HFFc6 (cell line): ENCODE measurements at regions not wholly inside any gene's neighbourhood (a gene's known extent, or its start where the extent isn't known, plus 50 kb on each side); places are given as distances from the start of the nearest gene placed in this dataset.

ENCODE experiments used
- DNase-seq: peaks from one replicate; pipeline ENCODE4 v3.0.0-alpha.2; 2018
- H3K27ac Mint-ChIP-seq: 2 replicates; pipeline ENCODE4 v1.8.0; 2020; ENCODE audit warnings: mild to moderate bottlenecking, mixed read lengths
- H3K27me3 Mint-ChIP-seq: 2 replicates; pipeline ENCODE4 v1.8.0; 2021; ENCODE audit warnings: mild to moderate bottlenecking, moderate library complexity, mixed read lengths; ENCODE audit not compliant: insufficient read depth
- H3K36me3 Mint-ChIP-seq: 2 replicates; pipeline ENCODE4 v1.8.0; 2021; ENCODE audit warnings: low read depth, mixed read lengths
- H3K4me1 Mint-ChIP-seq: 2 replicates; pipeline ENCODE4 v1.8.0; 2020; ENCODE audit warnings: low read depth, mixed read lengths
- H3K4me3 Mint-ChIP-seq: 2 replicates; pipeline ENCODE4 v1.8.0; 2020; ENCODE audit warnings: mild to moderate bottlenecking, moderate library complexity, mixed read lengths
- H3K9me3 Mint-ChIP-seq: 2 replicates; pipeline ENCODE4 v1.8.0; 2020; ENCODE audit warnings: mild to moderate bottlenecking, mixed read lengths
- TF ChIP-seq, protein P1 (sequence below): fragments of 200-600 bp; sonication (generic); IDR thresholded peaks from 2 replicates; pipeline ENCODE4 v1.5.0; 2021; ENCODE audit warnings: antibody characterized with exemption, mild to moderate bottlenecking

- Mint-ChIP-seq H3K27ac (no peak overlapping the region), H3K27me3 (peaks cover 2% of the 10 kb centered on the region), H3K36me3 (peaks cover 6% of the 10 kb centered on the region; the same call in 1 of the 2 replicates), H3K4me1 (no peaks in the 10 kb centered on the region), H3K4me3 (no peak overlapping the region), H3K9me3 (peaks cover 44% of the 10 kb centered on the region)
- DNase-seq: no peak
- TF ChIP-seq, protein P1, sequence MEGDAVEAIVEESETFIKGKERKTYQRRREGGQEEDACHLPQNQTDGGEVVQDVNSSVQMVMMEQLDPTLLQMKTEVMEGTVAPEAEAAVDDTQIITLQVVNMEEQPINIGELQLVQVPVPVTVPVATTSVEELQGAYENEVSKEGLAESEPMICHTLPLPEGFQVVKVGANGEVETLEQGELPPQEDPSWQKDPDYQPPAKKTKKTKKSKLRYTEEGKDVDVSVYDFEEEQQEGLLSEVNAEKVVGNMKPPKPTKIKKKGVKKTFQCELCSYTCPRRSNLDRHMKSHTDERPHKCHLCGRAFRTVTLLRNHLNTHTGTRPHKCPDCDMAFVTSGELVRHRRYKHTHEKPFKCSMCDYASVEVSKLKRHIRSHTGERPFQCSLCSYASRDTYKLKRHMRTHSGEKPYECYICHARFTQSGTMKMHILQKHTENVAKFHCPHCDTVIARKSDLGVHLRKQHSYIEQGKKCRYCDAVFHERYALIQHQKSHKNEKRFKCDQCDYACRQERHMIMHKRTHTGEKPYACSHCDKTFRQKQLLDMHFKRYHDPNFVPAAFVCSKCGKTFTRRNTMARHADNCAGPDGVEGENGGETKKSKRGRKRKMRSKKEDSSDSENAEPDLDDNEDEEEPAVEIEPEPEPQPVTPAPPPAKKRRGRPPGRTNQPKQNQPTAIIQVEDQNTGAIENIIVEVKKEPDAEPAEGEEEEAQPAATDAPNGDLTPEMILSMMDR: no peak
Observed at GRCh38 chr11:115941481-115941993, 437.3 kb upstream of the CADM1 start.

DNA sequence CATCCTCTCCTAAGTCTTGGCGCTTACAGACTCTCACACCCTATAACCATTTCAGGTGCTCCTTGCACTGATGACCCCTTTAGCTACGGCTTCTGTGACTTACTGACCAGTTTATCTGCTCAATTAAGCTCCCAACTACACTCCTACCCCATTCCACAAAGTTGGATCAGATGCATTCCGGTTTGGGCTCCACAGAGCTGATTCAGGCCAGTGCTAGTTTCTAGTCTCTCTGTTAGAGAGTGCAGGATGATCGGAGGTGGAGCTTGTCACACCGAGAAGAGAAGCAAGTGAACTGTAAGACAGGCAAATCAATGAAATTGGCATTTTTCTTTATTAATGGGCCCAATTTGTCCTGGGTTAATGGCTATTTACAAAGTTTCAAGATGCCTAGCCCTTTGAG is 436.8 kb upstream of the CADM1 start:
- DNase-seq: no peak
- H3K9me3 Mint-ChIP-seq: peaks cover 44% of the 10 kb centered on the region
- H3K27me3 Mint-ChIP-seq: peaks cover 2% of the 10 kb centered on the region
- no peak overlapping the region for H3K4me3 Mint-ChIP-seq
- peaks cover 6% of the 10 kb centered on the region; the same call in 1 of the 2 replicates for H3K36me3 Mint-ChIP-seq
- H3K27ac Mint-ChIP-seq: no peak overlapping the region
- no peaks in the 10 kb centered on the region for H3K4me1 Mint-ChIP-seq
- TF ChIP-seq, protein P1: no peak

DNA sequence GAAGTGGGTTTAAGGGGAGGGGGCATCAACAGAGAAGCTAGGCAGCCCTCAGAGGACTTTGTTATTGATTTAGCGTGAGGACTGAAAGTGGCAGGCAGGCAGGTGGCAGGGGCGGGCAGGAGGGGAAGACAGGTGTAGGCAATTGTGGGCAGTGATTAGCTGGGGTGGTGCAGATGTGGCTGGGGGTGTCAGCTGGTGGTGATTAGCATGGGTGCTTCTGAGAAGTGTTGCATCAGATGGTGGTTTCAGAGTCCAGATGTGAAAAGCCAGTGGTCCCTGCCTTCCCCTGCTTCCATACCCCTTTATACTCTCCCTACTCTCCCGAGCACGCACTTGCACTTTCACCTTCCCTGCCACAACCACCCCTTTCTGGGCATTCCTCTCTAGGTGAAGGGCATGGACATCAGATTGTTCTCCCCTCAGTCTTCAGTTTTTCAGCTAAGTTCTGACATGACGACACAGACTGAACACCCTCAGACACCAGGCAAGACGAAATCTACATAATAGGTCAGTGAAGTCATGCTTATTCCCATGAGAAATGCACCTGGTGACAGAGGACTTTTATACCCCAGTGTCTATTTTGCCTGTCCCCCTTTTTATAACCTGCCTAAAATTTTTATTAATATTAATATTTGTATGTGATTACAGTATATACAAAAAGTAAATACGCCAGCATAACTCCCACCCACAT is 435.7 kb upstream of the CADM1 start:
- DNase-seq: no peak
- H3K4me1 Mint-ChIP-seq: no peaks in the 10 kb centered on the region
- no peaks in the 10 kb centered on the region for H3K36me3 Mint-ChIP-seq
- peaks cover 43% of the 10 kb centered on the region for H3K9me3 Mint-ChIP-seq
- no peak overlapping the region for H3K27ac Mint-ChIP-seq
- H3K27me3 Mint-ChIP-seq: peaks cover 2% of the 10 kb centered on the region; the same call in 1 of the 2 replicates
- no peak overlapping the region for H3K4me3 Mint-ChIP-seq
- TF ChIP-seq, protein P1: no peak

DNA sequence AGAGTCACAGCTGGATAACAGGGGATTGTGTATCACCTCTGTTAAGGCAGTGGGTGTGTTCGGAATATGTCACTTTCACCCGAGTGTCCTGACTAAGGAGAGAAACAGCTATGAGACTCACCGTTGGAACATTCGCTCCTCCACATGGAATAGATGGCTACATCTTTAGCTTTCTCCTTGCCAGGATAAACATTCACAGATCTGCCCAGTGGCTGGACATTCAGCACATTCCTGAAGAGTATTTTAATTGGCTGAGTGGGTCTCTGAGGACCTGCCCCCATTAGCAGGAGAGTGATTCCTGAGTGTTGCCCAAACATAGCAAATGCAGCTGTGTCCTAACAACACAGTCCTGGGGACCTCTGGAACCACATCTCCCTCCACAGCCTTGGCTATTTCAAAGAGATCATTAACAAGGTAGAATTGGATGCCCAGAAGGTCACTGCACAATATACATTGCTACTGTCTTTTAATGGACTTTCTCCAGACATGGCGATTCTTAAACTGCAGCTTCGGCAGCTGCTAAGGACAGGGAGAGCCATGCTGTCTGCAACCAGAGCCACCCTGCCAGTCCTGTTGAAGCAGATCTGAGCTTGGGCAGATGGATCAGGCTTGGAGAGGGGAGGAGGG is 435.0 kb upstream of the CADM1 start:
- Mint-ChIP-seq H3K4me1 (no peaks in the 10 kb centered on the region), H3K9me3 (peaks cover 50% of the 10 kb centered on the region), H3K27me3 (peaks cover 2% of the 10 kb centered on the region; the same call in 1 of the 2 replicates), H3K36me3 (no peaks in the 10 kb centered on the region), H3K4me3 (no peak overlapping the region), H3K27ac (no peak overlapping the region)
- no peak for DNase-seq
- TF ChIP-seq, protein P1: no peak

DNA sequence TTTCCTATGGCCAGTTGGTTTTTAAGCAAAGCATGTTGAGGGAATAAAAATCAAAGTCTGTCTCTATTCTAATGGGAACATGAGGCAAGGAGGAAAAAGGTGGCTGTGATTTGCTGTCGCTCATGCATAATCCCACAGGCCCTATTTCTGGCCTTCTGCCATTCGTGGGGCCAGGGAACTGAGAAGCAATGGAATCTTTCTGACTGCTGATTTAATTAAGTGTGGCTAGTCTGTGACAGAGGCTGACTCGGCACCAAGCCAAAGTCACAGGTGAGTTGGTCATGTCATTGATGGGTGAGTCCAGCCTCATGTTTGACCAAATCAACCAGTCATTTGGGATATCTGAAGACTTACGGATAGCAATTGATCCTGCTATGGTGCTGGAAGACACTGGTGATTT is 429.3 kb upstream of the CADM1 start:
- Mint-ChIP-seq H3K27ac (no peak overlapping the region), H3K4me3 (no peak overlapping the region), H3K36me3 (no peaks in the 10 kb centered on the region), H3K9me3 (peaks cover 51% of the 10 kb centered on the region), H3K4me1 (no peaks in the 10 kb centered on the region), H3K27me3 (no peaks in the 10 kb centered on the region)
- TF ChIP-seq, protein P1: no peak
- no peak for DNase-seq
